ENCODE measurements at regions not wholly inside any gene's neighbourhood (a gene's known extent, or its start where the extent isn't known, plus 50 kb on each side); places are given as distances from the start of the nearest gene placed in this dataset.

GRCh38 chr13:64459778-64460177, 2770.4 kb downstream of the PCDH9 start:
- DNase-seq, result no peak

GRCh38 chr13:64457976-64458375, 2772.2 kb downstream of the PCDH9 start:
- no peak for DNase-seq

GRCh38 chr13:64455124-64455523, 2775.0 kb downstream of the PCDH9 start:
- DNase-seq, result no peak

GRCh38 chr13:64453831-64454230, 2776.3 kb downstream of the PCDH9 start:
- no peak for DNase-seq

GRCh38 chr13:64446372-64446771, 2783.8 kb downstream of the PCDH9 start:
- DNase-seq, result no peak

- DNase-seq, result no peak
Observed at GRCh38 chr13:64441740-64442139, 2788.4 kb downstream of the PCDH9 start.

GRCh38 chr13:64438084-64438483, 2792.1 kb downstream of the PCDH9 start:
- DNase-seq, result no peak

- DNase-seq, result no peak
Observed at GRCh38 chr13:64429691-64430090, 2800.4 kb downstream of the PCDH9 start.

- no peak for DNase-seq
Observed at GRCh38 chr13:64428196-64428595, 2801.9 kb downstream of the PCDH9 start.

GRCh38 chr13:64423467-64423866, 2806.7 kb downstream of the PCDH9 start:
- DNase-seq, result no peak

GRCh38 chr13:64420181-64420580, 2810.0 kb downstream of the PCDH9 start:
- DNase-seq, result no peak

GRCh38 chr13:64417581-64417980, 2812.6 kb downstream of the PCDH9 start:
- no peak for DNase-seq

GRCh38 chr13:64414381-64414780, 2815.8 kb downstream of the PCDH9 start:
- DNase-seq, result no peak

- no peak for DNase-seq
Observed at GRCh38 chr13:64413529-64413928, 2816.6 kb downstream of the PCDH9 start.

GRCh38 chr13:64410276-64411053, 2819.7 kb downstream of the PCDH9 start:
- no peak for DNase-seq

GRCh38 chr13:64397701-64398100, 2832.4 kb downstream of the PCDH9 start:
- no peak for DNase-seq

- DNase-seq, result no peak
Observed at GRCh38 chr13:64377606-64378005, 2852.5 kb downstream of the PCDH9 start.

- DNase-seq, result no peak
Observed at GRCh38 chr13:64371461-64371860, 2858.7 kb downstream of the PCDH9 start.

GRCh38 chr13:64371045-64371444, 2859.1 kb downstream of the PCDH9 start:
- no peak for DNase-seq

GRCh38 chr13:64369121-64369520, 2861.0 kb downstream of the PCDH9 start:
- DNase-seq, result no peak

- no peak for DNase-seq
Observed at GRCh38 chr13:64362564-64362963, 2867.6 kb downstream of the PCDH9 start.

GRCh38 chr13:64347664-64348063, 2882.5 kb downstream of the PCDH9 start:
- no peak for DNase-seq

GRCh38 chr13:64339373-64340063, 2890.6 kb downstream of the PCDH9 start:
- no peak for DNase-seq

GRCh38 chr13:64338671-64339070, 2891.5 kb downstream of the PCDH9 start:
- no peak for DNase-seq

- no peak for DNase-seq
Observed at GRCh38 chr13:64333888-64334287, 2896.2 kb downstream of the PCDH9 start.
